ENCODE measurements at regions not wholly inside any gene's neighbourhood (a gene's known extent, or its start where the extent isn't known, plus 50 kb on each side); places are given as distances from the start of the nearest gene placed in this dataset.

GRCh38 chr5:61734001-61734400, 401.9 kb downstream of the ZSWIM6 start:
- TF ChIP-seq POLR2A (IDR thresholded peaks at IDR 0.05) = no peak
- TF ChIP-seq CTCF (IDR thresholded peaks at IDR 0.05 in 4 of 5, conservative IDR thresholded peaks at IDR 0.05 in 1 of 5) = no peak

All from gastrocnemius medialis (tissue), 4 donors.